H9 (cell line): ENCODE measurements at regions not wholly inside any gene's neighbourhood (a gene's known extent, or its start where the extent isn't known, plus 50 kb on each side); places are given as distances from the start of the nearest gene placed in this dataset.

ENCODE experiments used
- DNase-seq: peaks from one replicate; pipeline ENCODE4 v3.0.0-alpha.2; 2017
- H2AFZ ChIP-seq: one replicate; pipeline ENCODE4 v1.6.1; 2013; ENCODE audit warnings: mild to moderate bottlenecking, low read length, control low read depth, moderate library complexity
- H2AK5ac ChIP-seq: 2 replicates; pipeline ENCODE4 v1.6.1; 2013; ENCODE audit warnings: low read length, control low read depth, mixed read lengths; ENCODE audit not compliant: insufficient read length
- H2BK120ac ChIP-seq: one replicate; pipeline ENCODE4 v1.6.1; 2013; ENCODE audit warnings: low read depth, mild to moderate bottlenecking, low read length, control low read depth, inconsistent platforms; ENCODE audit not compliant: poor library complexity, severe bottlenecking
- H2BK12ac ChIP-seq: 2 replicates; pipeline ENCODE4 v1.6.1; 2013; ENCODE audit warnings: low read length, control low read depth, mixed read lengths, low read depth; ENCODE audit not compliant: insufficient read length
- H2BK15ac ChIP-seq: 2 replicates; pipeline ENCODE4 v1.6.1; 2013; ENCODE audit warnings: low read depth, low read length, control low read depth
- H2BK20ac ChIP-seq: one replicate; pipeline ENCODE4 v1.6.1; 2013; ENCODE audit warnings: low read depth, mild to moderate bottlenecking, low read length, control low read depth, inconsistent platforms; ENCODE audit not compliant: poor library complexity, severe bottlenecking
- H2BK5ac ChIP-seq: 2 replicates; pipeline ENCODE4 v1.6.1; 2013; ENCODE audit warnings: low read length, control low read depth, mixed read lengths; ENCODE audit not compliant: insufficient read length
- H3K14ac ChIP-seq: 2 replicates; pipeline ENCODE4 v1.6.1; 2013; ENCODE audit warnings: low read length, control low read depth; ENCODE audit not compliant: insufficient read depth
- H3K18ac ChIP-seq: 2 replicates; pipeline ENCODE4 v1.6.1; 2013; ENCODE audit warnings: low read depth, mild to moderate bottlenecking, mixed read lengths, low read length, control low read depth; ENCODE audit not compliant: insufficient read length
- H3K23ac ChIP-seq: 2 replicates; pipeline ENCODE4 v1.6.1; 2013; ENCODE audit warnings: low read length, control low read depth, mixed read lengths, low read depth; ENCODE audit not compliant: insufficient read length
- H3K23me2 ChIP-seq: 2 replicates; pipeline ENCODE4 v1.6.1; 2013; ENCODE audit warnings: low read depth, mild to moderate bottlenecking, mixed read lengths, low read length, control low read depth; ENCODE audit not compliant: insufficient read length, poor library complexity, severe bottlenecking
- H3K27ac ChIP-seq: 2 replicates; pipeline ENCODE4 v1.5.1; 2013; ENCODE audit warnings: low read length, control low read depth, mixed read lengths, low read depth; ENCODE audit not compliant: insufficient read length
- H3K27me3 ChIP-seq: 2 replicates; pipeline ENCODE4 v1.6.1; 2013; ENCODE audit warnings: low read length, control low read depth, inconsistent platforms; ENCODE audit not compliant: insufficient read depth
- H3K4ac ChIP-seq: 2 replicates; pipeline ENCODE4 v1.6.1; 2013; ENCODE audit warnings: low read depth, mild to moderate bottlenecking, control low read depth, inconsistent platforms, low read length, moderate library complexity
- H3K4me1 ChIP-seq: 2 replicates; pipeline ENCODE4 v1.6.1; 2013; ENCODE audit warnings: low read length, control low read depth, inconsistent platforms; ENCODE audit not compliant: insufficient read depth
- H3K4me2 ChIP-seq: 2 replicates; pipeline ENCODE4 v1.6.1; 2013; ENCODE audit warnings: low read length, control low read depth, mixed read lengths; ENCODE audit not compliant: insufficient read length, insufficient read depth
- H3K56ac ChIP-seq: 2 replicates; pipeline ENCODE4 v1.6.1; 2013; ENCODE audit warnings: low read depth, mild to moderate bottlenecking, mixed read lengths, low read length, control low read depth; ENCODE audit not compliant: insufficient read length
- H3K79me1 ChIP-seq: 2 replicates; pipeline ENCODE4 v1.6.1; 2013; ENCODE audit warnings: low read depth, mild to moderate bottlenecking, moderate library complexity, low read length, control low read depth, inconsistent platforms; ENCODE audit not compliant: insufficient read depth, poor library complexity, severe bottlenecking
- H3K79me2 ChIP-seq: 2 replicates; pipeline ENCODE4 v1.6.1; 2013; ENCODE audit warnings: low read length, control low read depth, inconsistent platforms; ENCODE audit not compliant: insufficient read depth
- H3K9ac ChIP-seq: 2 replicates; pipeline ENCODE4 v1.6.1; 2013; ENCODE audit warnings: low read length, control low read depth, mixed read lengths; ENCODE audit not compliant: insufficient read length; ENCODE audit errors: extremely low read depth
- H3K9me3 ChIP-seq: one replicate; pipeline ENCODE4 v1.6.1; 2013; ENCODE audit warnings: low read depth, low read length, inconsistent platforms; ENCODE audit not compliant: control insufficient read depth
- H3T11ph ChIP-seq: one replicate; pipeline ENCODE4 v1.6.1; 2013; ENCODE audit warnings: mild to moderate bottlenecking, low read length, control low read depth, inconsistent platforms
- H4K20me1 ChIP-seq: one replicate; pipeline ENCODE4 v1.6.1; 2013; ENCODE audit not compliant: control insufficient read depth, insufficient read length, insufficient read depth
- H4K5ac ChIP-seq: 2 replicates; pipeline ENCODE4 v1.6.1; 2013; ENCODE audit warnings: low read depth, mild to moderate bottlenecking, mixed read lengths, low read length, control low read depth; ENCODE audit not compliant: insufficient read length
- H4K8ac ChIP-seq: replicated peaks from 2 replicates; pipeline ENCODE4 v1.6.1; 2013; ENCODE audit warnings: low read length, control low read depth, mixed read lengths, low read depth; ENCODE audit not compliant: insufficient read length
- H4K91ac ChIP-seq: 2 replicates; pipeline ENCODE4 v1.6.1; 2013; ENCODE audit warnings: low read depth, mild to moderate bottlenecking, moderate library complexity, mixed read lengths, low read length, control low read depth; ENCODE audit not compliant: insufficient read length
- H3K27ac Mint-ChIP-seq, 3 experiments: 2 replicates in 2 of 3; 3 replicates in 1 of 3; pipeline ENCODE4 v1.8.0; 2020 to 2021; ENCODE audit warnings: mixed read lengths in 3 of 3, mild to moderate bottlenecking in 1 of 3, moderate library complexity in 1 of 3
- H3K27me3 Mint-ChIP-seq: 2 replicates; pipeline ENCODE4 v1.8.0; 2021; ENCODE audit warnings: low read depth, mild to moderate bottlenecking, moderate library complexity, mixed read lengths
- H3K36me3 Mint-ChIP-seq, 3 experiments: 2 replicates in 2 of 3; 3 replicates in 1 of 3; pipeline ENCODE4 v1.8.0; 2020 to 2021; ENCODE audit warnings: low read depth in 3 of 3, mixed read lengths in 3 of 3; ENCODE audit not compliant: insufficient read depth in 1 of 3
- H3K4me1 Mint-ChIP-seq, 2 experiments: 2 replicates each; pipeline ENCODE4 v1.8.0; 2020; ENCODE audit warnings: mixed read lengths in 2 of 2
- H3K4me3 Mint-ChIP-seq, 2 experiments: 2 replicates in 1 of 2; 3 replicates in 1 of 2; pipeline ENCODE4 v1.8.0; 2020 to 2021; ENCODE audit warnings: mild to moderate bottlenecking in 2 of 2, mixed read lengths in 2 of 2, moderate library complexity in 1 of 2
- H3K9me3 Mint-ChIP-seq, 2 experiments: 2 replicates in 1 of 2; 3 replicates in 1 of 2; pipeline ENCODE4 v1.8.0; 2020; ENCODE audit warnings: mild to moderate bottlenecking in 2 of 2, mixed read lengths in 2 of 2, moderate library complexity in 1 of 2
- CTCF ChIP-seq: fragments of 200-600 bp; sonication (generic); conservative IDR thresholded peaks from 3 replicates; pipeline ENCODE4 v1.8.0; 2021; ENCODE audit warnings: antibody characterized with exemption, mild to moderate bottlenecking
- WGBS: extraction: QIAGEN DNeasy Blood & Tissue Kit; methylation state at CpG from one replicate; pipeline ENCODE4 v1.1.7; 2013; ENCODE audit warnings: missing lambda C conversion rate, low lambda C conversion rate, mixed read lengths; ENCODE audit not compliant: insufficient read length; ENCODE audit errors: extremely low coverage; 5-methylcytosine and 5-hydroxymethylcytosine counted together

GRCh38 chr3:191721390-191721861 lies 260.5 kb downstream of the PYDC2 start:
- no peak overlapping the region for H3K4me2 ChIP-seq
- H3K27ac ChIP-seq = no peak overlapping the region
- H2BK120ac ChIP-seq = no peak overlapping the region
- no peaks in the 10 kb centered on the region for H3K9me3 ChIP-seq
- Mint-ChIP-seq H3K27ac (no peak overlapping the region), H3K4me3 (no peak overlapping the region), H3K9me3 (no peaks in the 10 kb centered on the region), H3K27me3 (no peaks in the 10 kb centered on the region), H3K4me1 (peaks cover 0 to 2% of the 10 kb centered on the region in 2 experiments; a peak in 1 of 4 replicates), H3K36me3 (no peaks in the 10 kb centered on the region)
- H4K20me1 ChIP-seq = no peaks in the 10 kb centered on the region
- no peak for TF ChIP-seq CTCF
- H2BK5ac ChIP-seq = no peak overlapping the region
- H3K9ac ChIP-seq = no peak overlapping the region
- H2AK5ac ChIP-seq = no peak overlapping the region
- no peak overlapping the region for H4K8ac ChIP-seq
- no peaks in the 10 kb centered on the region for H3K23me2 ChIP-seq
- DNase-seq = no peak
- no peak overlapping the region for H4K91ac ChIP-seq
- H3K4ac ChIP-seq = no peak overlapping the region
- H3K14ac ChIP-seq = no peak overlapping the region
- no peak overlapping the region for H2BK20ac ChIP-seq
- no peak overlapping the region for H3K18ac ChIP-seq
- no peak overlapping the region for H2BK12ac ChIP-seq
- no peak overlapping the region for H3K56ac ChIP-seq
- no peak overlapping the region for H2AFZ ChIP-seq
- H3K79me2 ChIP-seq = no peaks in the 10 kb centered on the region
- whole genome bisulfite sequencing = no CpG with 5 or more reads among the region's 4 CpGs
- no peaks in the 10 kb centered on the region for H3K79me1 ChIP-seq
- H3K23ac ChIP-seq = no peak overlapping the region
- no peaks in the 10 kb centered on the region for H3K4me1 ChIP-seq
- no peak overlapping the region for H2BK15ac ChIP-seq
- H3T11ph ChIP-seq = no peak overlapping the region
- H3K27me3 ChIP-seq = no peaks in the 10 kb centered on the region
- H4K5ac ChIP-seq = no peak overlapping the region
